Esophagus muscularis mucosa (tissue), 3 donors: ENCODE measurements at regions not wholly inside any gene's neighbourhood (a gene's known extent, or its start where the extent isn't known, plus 50 kb on each side); places are given as distances from the start of the nearest gene placed in this dataset.

Experiments
- EP300 ChIP-seq: sonication (generic); formaldehyde crosslinking; IDR thresholded peaks from one replicate; pipeline ENCODE4 v1.6.1; 2017; ENCODE audit warnings: antibody characterized with exemption
- POLR2AphosphoS5 ChIP-seq, 2 donors: sonication (generic); formaldehyde crosslinking; IDR thresholded peaks; one replicate each; pipeline ENCODE4 v1.6.1; 2017; ENCODE audit warnings: antibody characterized with exemption in 2 of 2

- no peak for TF ChIP-seq POLR2AphosphoS5 (IDR thresholded peaks at IDR 0.05)
- no peak for TF ChIP-seq EP300
These were observed 207.2 kb downstream of the VAPA start for GRCh38 chr18:10121028-10121427.
